Skeletal muscle satellite cell (primary cell): ENCODE measurements at regions not wholly inside any gene's neighbourhood (a gene's known extent, or its start where the extent isn't known, plus 50 kb on each side); places are given as distances from the start of the nearest gene placed in this dataset. TPM values are rescaled to one million over a fixed set of nuclear protein-coding genes. Genes with fewer than 3 reads are reported as not detected.
A peak's percentile ranks its signal among the peaks of the same experiment; 100 is the strongest.
"Not testable (repeated sequence)": the region's sequence is repeated elsewhere in the genome, so short reads cannot be mapped to it uniquely, and the experiment has no call there.

Experiments used
- H3K27me3 ChIP-seq: 2 replicates; pipeline ENCODE4 v1.7.0; 2013; ENCODE audit warnings: low read length; ENCODE audit not compliant: control insufficient read depth, insufficient read depth
- H3K36me3 ChIP-seq: 2 replicates; pipeline ENCODE4 v1.7.0; 2013; ENCODE audit warnings: mild to moderate bottlenecking, control low read depth, low read length; ENCODE audit not compliant: insufficient read depth
- H3K4me1 ChIP-seq: 2 replicates; pipeline ENCODE4 v1.7.0; 2013; ENCODE audit warnings: low read length; ENCODE audit not compliant: control insufficient read depth, insufficient read depth
- H3K4me2 ChIP-seq: 2 replicates; pipeline ENCODE4 v1.7.0; 2013; ENCODE audit warnings: mild to moderate bottlenecking, low read length
- H3K4me3 ChIP-seq: 2 replicates; pipeline ENCODE4 v1.7.0; 2013; ENCODE audit warnings: low read length
- H3K9ac ChIP-seq: 2 replicates; pipeline ENCODE4 v1.7.0; 2013; ENCODE audit warnings: mild to moderate bottlenecking, low read depth, low read length, moderate library complexity
- H3K9me3 ChIP-seq: replicated peaks from 2 replicates; pipeline ENCODE4 v1.7.0; 2013; ENCODE audit warnings: mild to moderate bottlenecking, control low read depth, low read length
- small RNA-seq: library from RNA; depleted of rRNA; stranded (forward); fragments of <200 nt; gene quantifications from one replicate; pipeline ENCODE3, GENCODE V24; 2012

DNA sequence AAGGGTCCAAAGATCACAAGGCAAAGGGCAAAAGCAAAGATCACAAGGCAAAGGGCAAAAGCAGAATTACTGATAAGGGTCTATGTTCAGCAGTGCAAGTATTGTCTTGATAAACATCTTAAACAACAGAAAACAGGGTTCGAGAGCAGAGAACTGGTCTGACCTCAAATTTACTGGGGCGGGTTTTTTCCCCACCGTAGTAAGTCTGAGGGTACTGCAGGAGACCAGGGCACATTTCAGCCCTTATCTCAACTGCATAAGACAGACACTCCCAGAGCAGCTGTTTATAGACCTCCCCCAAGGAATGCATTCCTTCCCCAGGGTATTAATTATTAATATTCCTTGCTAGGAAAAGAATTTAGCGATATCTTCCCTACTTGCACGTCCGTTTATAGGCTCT lies 61.3 kb downstream of the ZNF860 start:
- H3K9me3 ChIP-seq = not testable (repeated sequence)
- H3K4me1 ChIP-seq = peaks cover 12% of the 10 kb centered on the region

DNA sequence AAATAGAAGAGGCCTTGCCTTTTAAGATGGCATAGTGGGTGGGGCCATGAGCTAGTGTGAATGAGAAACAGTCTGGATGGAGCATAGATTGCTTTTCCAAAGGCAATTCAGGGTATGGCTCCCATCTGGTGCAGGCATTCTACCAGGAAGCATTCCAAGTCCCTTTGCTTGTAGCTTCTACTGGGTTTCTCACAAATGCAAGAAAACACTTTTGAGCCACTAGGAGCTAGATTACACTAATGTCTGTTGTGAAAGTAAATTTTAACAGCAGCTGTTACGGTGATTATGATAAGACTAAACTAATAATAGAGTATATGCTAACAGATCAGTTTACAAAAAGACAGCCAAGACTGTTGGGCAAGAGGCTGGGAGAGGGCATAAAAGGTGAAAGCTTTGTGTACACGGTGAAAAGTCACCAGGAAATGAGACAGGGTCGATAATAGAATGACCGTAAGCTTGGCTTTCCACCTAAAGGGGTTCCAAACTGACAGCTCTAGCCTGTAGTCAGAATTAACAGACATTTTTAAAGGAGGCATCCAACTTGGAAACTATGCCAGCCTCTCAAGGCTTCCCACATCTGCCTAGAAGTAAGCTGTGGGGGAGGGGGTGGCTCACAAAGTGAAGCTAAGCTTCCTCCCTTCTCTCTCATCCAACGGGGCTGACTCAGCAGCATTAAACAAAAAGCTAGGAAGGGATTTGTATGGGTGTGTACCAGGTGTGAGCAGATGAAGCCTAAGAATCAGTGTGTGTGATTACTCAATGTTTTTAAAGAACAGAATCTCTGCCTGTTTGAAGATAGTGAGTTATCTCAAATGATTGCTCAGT lies 61.1 kb upstream of the GPD1L start:
- no peaks in the 10 kb centered on the region for H3K36me3 ChIP-seq
- H3K4me1 ChIP-seq = peaks cover 12% of the 10 kb centered on the region
- H3K4me3 ChIP-seq = peak overlapping the region; percentile 12
- H3K27me3 ChIP-seq = peaks cover 3% of the 10 kb centered on the region
- peaks cover 6% of the 10 kb centered on the region for H3K9me3 ChIP-seq
- H3K9ac ChIP-seq = no peak overlapping the region
- peak overlapping the region; percentile 53 for H3K4me2 ChIP-seq

More for the DNA sequence above, 61.3 kb downstream of the ZNF860 start:
- H3K36me3 ChIP-seq, H3K9ac ChIP-seq, H3K4me3 ChIP-seq, H3K27me3 ChIP-seq, H3K4me2 ChIP-seq: not testable (repeated sequence)

GRCh38 chr3:32046102-32046501 lies 60.3 kb upstream of the GPD1L start:
- peaks cover 12% of the 10 kb centered on the region for H3K4me1 ChIP-seq
- H3K4me3 ChIP-seq = no peak overlapping the region
- peaks cover 6% of the 10 kb centered on the region for H3K9me3 ChIP-seq
- no peaks in the 10 kb centered on the region for H3K36me3 ChIP-seq
- no peak overlapping the region for H3K4me2 ChIP-seq
- H3K9ac ChIP-seq = no peak overlapping the region
- H3K27me3 ChIP-seq = peaks cover 3% of the 10 kb centered on the region

DNA sequence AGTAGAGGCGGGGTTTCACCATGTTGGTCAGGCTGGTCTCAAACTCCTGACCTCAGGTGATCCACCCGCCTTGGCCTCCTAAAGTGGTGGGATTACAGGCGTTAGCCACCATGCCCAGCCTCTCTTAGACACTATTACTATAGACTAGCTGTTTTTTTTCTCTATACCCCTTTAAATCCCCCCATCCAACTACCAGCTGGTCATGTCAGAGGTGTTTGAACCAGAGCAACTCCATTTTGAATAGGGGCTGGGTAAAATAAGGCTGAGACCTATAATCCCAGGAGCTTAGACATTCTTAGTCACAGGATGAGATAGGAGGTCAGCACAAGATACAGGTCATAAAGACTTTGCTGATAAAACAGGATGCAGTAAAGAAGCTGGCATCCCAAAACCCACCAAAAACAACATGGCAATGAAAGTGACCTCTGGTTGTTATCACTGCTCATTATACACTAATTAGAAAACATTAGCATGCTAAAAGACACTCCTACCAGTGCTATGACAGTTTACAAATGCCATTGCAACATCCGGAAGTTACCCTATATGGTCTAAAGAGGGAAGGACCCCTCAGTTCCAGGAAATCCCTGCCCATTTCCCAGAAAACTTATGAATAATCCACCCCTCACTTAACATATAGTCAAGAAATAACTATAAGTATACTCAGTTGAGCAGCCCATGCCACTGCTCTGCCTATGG lies 57.8 kb upstream of the GPD1L start:
- Histone ChIP-seq H3K27me3 (peaks cover 9% of the 10 kb centered on the region), H3K36me3 (no peaks in the 10 kb centered on the region), H3K9me3 (no peaks in the 10 kb centered on the region), H3K4me1 (peaks cover 12% of the 10 kb centered on the region), H3K4me3 (no peak overlapping the region), H3K4me2 (no peak overlapping the region), H3K9ac (no peak overlapping the region)

DNA sequence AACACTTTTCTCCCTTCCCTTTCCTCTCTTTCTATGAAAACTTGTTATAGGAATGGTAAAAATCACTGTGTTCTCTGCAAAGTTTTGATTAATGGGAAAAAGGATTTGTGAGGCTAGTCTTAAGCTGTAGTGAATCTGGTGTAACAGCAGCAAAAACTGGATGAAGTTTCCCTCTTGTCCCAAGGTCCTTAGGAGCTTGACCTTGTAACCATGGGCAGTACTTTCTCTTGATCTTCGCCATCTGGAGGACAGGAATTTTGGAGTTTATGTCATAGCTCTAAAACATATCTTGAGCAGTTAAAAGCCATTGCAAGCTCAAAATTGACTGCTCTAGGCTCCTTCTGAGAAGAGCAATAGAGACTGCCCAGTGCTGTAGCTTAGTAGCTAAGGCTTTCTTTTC lies 56.5 kb upstream of the GPD1L start:
- H3K9me3 ChIP-seq = no peaks in the 10 kb centered on the region
- H3K4me2 ChIP-seq = no peak overlapping the region

DNA sequence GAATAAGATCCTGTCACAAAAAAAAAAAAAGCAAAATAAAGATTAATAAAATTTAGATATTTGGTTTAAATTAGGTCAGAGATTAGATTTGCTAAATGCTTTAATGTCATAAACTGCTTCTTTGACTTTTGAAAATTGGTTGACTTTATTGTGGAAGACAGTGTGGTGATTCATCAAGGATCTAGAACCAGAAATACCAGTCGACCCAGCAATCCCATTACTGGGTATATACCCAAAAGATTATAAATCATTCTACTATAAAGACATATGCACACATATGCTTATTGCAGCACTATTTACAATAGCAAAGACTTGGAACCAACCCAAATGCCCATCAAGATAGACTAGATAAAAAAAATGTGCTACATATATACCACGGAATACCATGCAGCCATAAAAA lies 54.2 kb upstream of the GPD1L start:
- H3K4me3 ChIP-seq, H3K4me1 ChIP-seq, H3K9me3 ChIP-seq, H3K36me3 ChIP-seq, H3K4me2 ChIP-seq, H3K9ac ChIP-seq: not testable (repeated sequence)
- peaks cover 15% of the 10 kb centered on the region for H3K27me3 ChIP-seq

More for the DNA sequence above, 56.5 kb upstream of the GPD1L start:
- Histone ChIP-seq H3K36me3 (no peaks in the 10 kb centered on the region), H3K4me3 (no peak overlapping the region), H3K27me3 (peaks cover 9% of the 10 kb centered on the region), H3K9ac (no peak overlapping the region), H3K4me1 (peaks cover 10% of the 10 kb centered on the region)

- peaks cover 17% of the 10 kb centered on the region for H3K27me3 ChIP-seq
- not testable (repeated sequence) for H3K9me3 ChIP-seq, H3K4me2 ChIP-seq, H3K36me3 ChIP-seq, H3K4me3 ChIP-seq, H3K9ac ChIP-seq, H3K4me1 ChIP-seq
Measured at GRCh38 chr3:32052851-32053250, 53.6 kb upstream of the GPD1L start.

DNA sequence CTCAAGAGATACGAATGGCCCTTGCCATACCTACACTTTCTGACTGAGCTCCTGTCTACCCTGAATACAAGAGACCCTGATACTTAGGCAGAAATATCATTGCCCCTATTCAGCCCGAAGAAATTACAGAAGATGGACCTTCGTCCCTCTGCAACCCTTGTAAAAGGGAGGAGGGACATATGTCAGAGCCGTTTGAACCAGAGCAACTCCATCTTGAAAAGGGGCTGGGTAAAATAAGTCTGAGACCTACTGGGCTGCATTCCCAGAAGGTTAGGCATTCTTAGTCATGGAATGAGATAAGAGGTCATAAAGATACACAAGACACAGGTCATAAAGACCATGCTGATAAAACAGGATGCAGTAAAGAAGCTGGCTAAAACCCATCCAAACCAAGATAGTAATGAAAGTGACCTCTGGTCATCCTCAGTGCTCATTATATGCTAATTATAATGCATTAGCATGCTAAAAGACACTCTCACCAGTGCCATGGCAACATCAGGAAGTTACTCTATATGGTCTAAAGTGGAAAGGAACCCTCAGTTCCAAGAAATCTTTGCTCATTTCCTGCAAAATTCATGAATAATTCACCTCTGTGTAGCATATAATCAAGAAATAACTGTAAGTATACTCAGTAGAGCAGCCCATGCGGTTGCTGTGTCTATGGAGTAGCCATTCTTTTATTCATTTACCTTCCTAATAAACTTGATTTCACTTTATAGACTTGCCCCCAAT lies 49.7 kb upstream of the GPD1L start:
- H3K9ac ChIP-seq = no peak overlapping the region
- no peaks in the 10 kb centered on the region for H3K4me1 ChIP-seq
- no peak overlapping the region for H3K4me3 ChIP-seq
- no peaks in the 10 kb centered on the region for H3K9me3 ChIP-seq
- H3K4me2 ChIP-seq = no peak overlapping the region
- H3K36me3 ChIP-seq = no peaks in the 10 kb centered on the region
- H3K27me3 ChIP-seq = peaks cover 17% of the 10 kb centered on the region

Small RNAs in the stretch of these regions (small RNA-seq; reads per million reads assigned to genes)
- gene RF00019 = not detected
